ENCODE measurements at regions not wholly inside any gene's neighbourhood (a gene's known extent, or its start where the extent isn't known, plus 50 kb on each side); places are given as distances from the start of the nearest gene placed in this dataset.

GRCh38 chr7:84617265-84618030 is 422.9 kb upstream of the SEMA3A start:
- DNase-seq (ENCODE audit: low spot score), result no peak

- no peak for DNase-seq (ENCODE audit: low spot score)
Observed at GRCh38 chr7:84614821-84615501, 420.4 kb upstream of the SEMA3A start.

- DNase-seq (ENCODE audit: low spot score), result no peak
Observed at GRCh38 chr7:84612981-84613681, 418.5 kb upstream of the SEMA3A start.

- no peak for DNase-seq (ENCODE audit: low spot score)
Observed at GRCh38 chr7:84611391-84611790, 416.8 kb upstream of the SEMA3A start.

- DNase-seq (ENCODE audit: low spot score), result no peak
Observed at GRCh38 chr7:84610390-84610789, 415.8 kb upstream of the SEMA3A start.

- DNase-seq (ENCODE audit: low spot score), result no peak
Observed at GRCh38 chr7:84605301-84605700, 410.7 kb upstream of the SEMA3A start.

GRCh38 chr7:84603545-84603944 is 409.0 kb upstream of the SEMA3A start:
- no peak for DNase-seq (ENCODE audit: low spot score)

- no peak for DNase-seq (ENCODE audit: low spot score)
Observed at GRCh38 chr7:84595026-84595425, 400.4 kb upstream of the SEMA3A start.

GRCh38 chr7:84591897-84592296 is 397.3 kb upstream of the SEMA3A start:
- DNase-seq (ENCODE audit: low spot score), result no peak

GRCh38 chr7:84589012-84589411 is 394.4 kb upstream of the SEMA3A start:
- DNase-seq (ENCODE audit: low spot score), result no peak

- DNase-seq (ENCODE audit: low spot score), result no peak
Observed at GRCh38 chr7:84583331-84583730, 388.7 kb upstream of the SEMA3A start.

- no peak for DNase-seq (ENCODE audit: low spot score)
Observed at GRCh38 chr7:84582747-84583146, 388.2 kb upstream of the SEMA3A start.

GRCh38 chr7:84578825-84579224 is 384.2 kb upstream of the SEMA3A start:
- DNase-seq (ENCODE audit: low spot score), result no peak

GRCh38 chr7:84568781-84569180 is 374.2 kb upstream of the SEMA3A start:
- no peak for DNase-seq (ENCODE audit: low spot score)

GRCh38 chr7:84565345-84566074 is 370.9 kb upstream of the SEMA3A start:
- DNase-seq (ENCODE audit: low spot score), result no peak

- no peak for DNase-seq (ENCODE audit: low spot score)
Observed at GRCh38 chr7:84553711-84554110, 359.1 kb upstream of the SEMA3A start.

- no peak for DNase-seq (ENCODE audit: low spot score)
Observed at GRCh38 chr7:84549409-84549808, 354.8 kb upstream of the SEMA3A start.

GRCh38 chr7:84548366-84549365 is 354.1 kb upstream of the SEMA3A start:
- peak; percentile 27 for DNase-seq (ENCODE audit: low spot score)

- no peak for DNase-seq (ENCODE audit: low spot score)
Observed at GRCh38 chr7:84547331-84547730, 352.7 kb upstream of the SEMA3A start.

- DNase-seq (ENCODE audit: low spot score), result no peak
Observed at GRCh38 chr7:84546403-84546802, 351.8 kb upstream of the SEMA3A start.

GRCh38 chr7:84538268-84538667 is 343.7 kb upstream of the SEMA3A start:
- no peak for DNase-seq (ENCODE audit: low spot score)

All from SW480 (cell line).